NCI-H1105 (cell line): ENCODE measurements at regions not wholly inside any gene's neighbourhood (a gene's known extent, or its start where the extent isn't known, plus 50 kb on each side); places are given as distances from the start of the nearest gene placed in this dataset.
"Not testable (repeated sequence)": the region's sequence is repeated elsewhere in the genome, so short reads cannot be mapped to it uniquely, and the experiment has no call there.

Source experiments
- DNase-seq: peaks from one replicate; lab custom pipeline; 2025; lab: John Stamatoyannopoulos, UW

GRCh38 chr4:4666693-4667621, 125.1 kb upstream of the STX18 start:
- DNase-seq: no peak

GRCh38 chr4:4666187-4666586, 124.3 kb upstream of the STX18 start:
- no peak for DNase-seq

- no peak for DNase-seq
These were observed 122.4 kb upstream of the STX18 start for GRCh38 chr4:4664234-4664633.

GRCh38 chr4:4663028-4663427, 121.2 kb upstream of the STX18 start:
- no peak for DNase-seq

GRCh38 chr4:4662230-4662629, 120.4 kb upstream of the STX18 start:
- no peak for DNase-seq

- DNase-seq: no peak
These were observed 118.2 kb upstream of the STX18 start for GRCh38 chr4:4659871-4660651.

- no peak for DNase-seq
These were observed 116.2 kb upstream of the STX18 start for GRCh38 chr4:4658052-4658451.

GRCh38 chr4:4656977-4657376, 115.1 kb upstream of the STX18 start:
- DNase-seq: no peak

GRCh38 chr4:4655901-4656300, 114.1 kb upstream of the STX18 start:
- no peak for DNase-seq

- no peak for DNase-seq
These were observed 113.2 kb upstream of the STX18 start for GRCh38 chr4:4655011-4655410.

GRCh38 chr4:4651811-4652755, 110.2 kb upstream of the STX18 start:
- no peak for DNase-seq

- DNase-seq: no peak
These were observed 105.2 kb upstream of the STX18 start for GRCh38 chr4:4647041-4647440.

GRCh38 chr4:4645743-4646142, 103.9 kb upstream of the STX18 start:
- DNase-seq: no peak

- not testable (repeated sequence) for DNase-seq
These were observed 102.4 kb upstream of the STX18 start for GRCh38 chr4:4644277-4644676.

- DNase-seq: not testable (repeated sequence)
These were observed 101.9 kb upstream of the STX18 start for GRCh38 chr4:4643743-4644142.

GRCh38 chr4:4643306-4643705, 101.5 kb upstream of the STX18 start:
- no peak for DNase-seq

GRCh38 chr4:4642496-4643000, 100.7 kb upstream of the STX18 start:
- no peak for DNase-seq

GRCh38 chr4:4641661-4642495, 100.0 kb upstream of the STX18 start:
- no peak for DNase-seq

GRCh38 chr4:4641254-4641653, 99.4 kb upstream of the STX18 start:
- no peak for DNase-seq

- no peak for DNase-seq
These were observed 98.8 kb upstream of the STX18 start for GRCh38 chr4:4640692-4641091.

- no peak for DNase-seq
These were observed 97.5 kb upstream of the STX18 start for GRCh38 chr4:4639370-4639769.
